SK-N-SH treated with all-trans-retinoic acid at 6 μM for 48 hours (cell line): ENCODE measurements at regions not wholly inside any gene's neighbourhood (a gene's known extent, or its start where the extent isn't known, plus 50 kb on each side); places are given as distances from the start of the nearest gene placed in this dataset.

Source experiments
- ATAC-seq: fragments of 200-7000 bp; cut with Tn5 transposase; 3 replicates; pipeline ENCODE4 v1.9.1; 2020; ENCODE audit warnings: mild to moderate bottlenecking, moderate library complexity
- ARNTL ChIP-seq: fragments of 450-650 bp; formaldehyde crosslinking; IDR thresholded peaks from 2 replicates; pipeline ENCODE4 v1.5.0; 2020; ENCODE audit warnings: low read depth, mild to moderate bottlenecking, moderate library complexity, borderline replicate concordance
- BACH2 ChIP-seq: fragments of 250-450 bp; sonication (Bioruptor Pico); IDR thresholded peaks from 2 replicates; pipeline ENCODE4 v1.9.0; 2021; ENCODE audit warnings: mild to moderate bottlenecking, borderline replicate concordance
- CSDC2 ChIP-seq: fragments of 250-450 bp; sonication (Bioruptor Pico); IDR thresholded peaks from 2 replicates; pipeline ENCODE4 v1.5.0; 2020; ENCODE audit warnings: mild to moderate bottlenecking, moderate library complexity
- CSRNP3 ChIP-seq: fragments of 250-450 bp; sonication (Bioruptor Pico); IDR thresholded peaks from 2 replicates; pipeline ENCODE4 v1.5.1; 2021; ENCODE audit warnings: mild to moderate bottlenecking, moderate library complexity
- ESRRG ChIP-seq: fragments of 250-450 bp; sonication (Bioruptor Pico); IDR thresholded peaks from 2 replicates; pipeline ENCODE4 v1.6.1; 2021; ENCODE audit warnings: mild to moderate bottlenecking
- GLIS3 ChIP-seq: fragments of 250-450 bp; sonication (Bioruptor Pico); IDR thresholded peaks from 2 replicates; pipeline ENCODE4 v1.5.0; 2020; ENCODE audit warnings: mild to moderate bottlenecking, moderate library complexity
- ISL1 ChIP-seq: fragments of 250-450 bp; sonication (Bioruptor Pico); IDR thresholded peaks from 2 replicates; pipeline ENCODE4 v2.1.2; 2022; ENCODE audit warnings: mild to moderate bottlenecking, moderate library complexity
- OSR1 ChIP-seq: fragments of 250-450 bp; sonication (Bioruptor Pico); IDR thresholded peaks from 2 replicates; pipeline ENCODE4 v1.8.0; 2022; ENCODE audit warnings: moderate library complexity, mild to moderate bottlenecking, inconsistent platforms
- PATZ1 ChIP-seq: fragments of 250-450 bp; sonication (Bioruptor Pico); IDR thresholded peaks from 2 replicates; pipeline ENCODE4 v1.8.0; 2020; ENCODE audit warnings: mild to moderate bottlenecking, moderate library complexity, borderline replicate concordance
- POU6F1 ChIP-seq: fragments of 250-450 bp; sonication (Bioruptor Pico); IDR thresholded peaks from 2 replicates; pipeline ENCODE4 v1.8.0; 2021; ENCODE audit warnings: low read depth, mild to moderate bottlenecking, moderate library complexity, borderline replicate concordance
- PPARA ChIP-seq: fragments of 250-450 bp; sonication (Bioruptor Pico); IDR thresholded peaks from 2 replicates; pipeline ENCODE4 v1.5.0; 2020; ENCODE audit warnings: mild to moderate bottlenecking, borderline replicate concordance
- RARB ChIP-seq: fragments of 250-450 bp; sonication (Bioruptor Pico); IDR thresholded peaks from 2 replicates; pipeline ENCODE4 v1.8.0; 2021; ENCODE audit warnings: mild to moderate bottlenecking, moderate library complexity
- SNAI2 ChIP-seq: fragments of 250-450 bp; sonication (Bioruptor Pico); IDR thresholded peaks from 2 replicates; pipeline ENCODE4 v1.5.0; 2020; ENCODE audit warnings: mild to moderate bottlenecking, moderate library complexity
- TCF4 ChIP-seq: fragments of 250-450 bp; sonication (Bioruptor Pico); IDR thresholded peaks from 2 replicates; pipeline ENCODE4 v1.8.0; 2021; ENCODE audit warnings: mild to moderate bottlenecking, moderate library complexity, borderline replicate concordance
- TOX ChIP-seq: fragments of 250-450 bp; sonication (Bioruptor Pico); IDR thresholded peaks from 2 replicates; pipeline ENCODE4 v1.8.0; 2021; ENCODE audit warnings: mild to moderate bottlenecking, moderate library complexity, borderline replicate concordance
- TSHZ2 ChIP-seq: fragments of 250-450 bp; sonication (Bioruptor Pico); IDR thresholded peaks from 2 replicates; pipeline ENCODE4 v1.5.0; 2020; ENCODE audit warnings: mild to moderate bottlenecking, moderate library complexity
- ZC3H10 ChIP-seq: fragments of 250-450 bp; sonication (Bioruptor Pico); IDR thresholded peaks from 2 replicates; pipeline ENCODE4 v1.5.1; 2021; ENCODE audit warnings: mild to moderate bottlenecking, moderate library complexity
- ZFP3 ChIP-seq: fragments of 250-450 bp; sonication (Bioruptor Pico); IDR thresholded peaks from 2 replicates; pipeline ENCODE4 v1.5.0; 2020; ENCODE audit warnings: mild to moderate bottlenecking, moderate library complexity
- ZFP30 ChIP-seq: fragments of 450-650 bp; formaldehyde crosslinking; IDR thresholded peaks from 2 replicates; pipeline ENCODE4 v1.5.0; 2022; ENCODE audit warnings: mild to moderate bottlenecking, moderate library complexity
- ZNF565 ChIP-seq: fragments of 450-650 bp; formaldehyde crosslinking; conservative IDR thresholded peaks from 2 replicates; pipeline ENCODE4 v1.5.0; 2020; ENCODE audit warnings: low read depth, mild to moderate bottlenecking, moderate library complexity
- ZNF70 ChIP-seq: fragments of 450-650 bp; formaldehyde crosslinking; IDR thresholded peaks from 2 replicates; pipeline ENCODE4 v1.5.0; 2020; ENCODE audit warnings: mild to moderate bottlenecking, moderate library complexity
- ZNF8 ChIP-seq: fragments of 450-650 bp; formaldehyde crosslinking; IDR thresholded peaks from 2 replicates; pipeline ENCODE4 v1.5.0; 2020; ENCODE audit warnings: mild to moderate bottlenecking, moderate library complexity

GRCh38 chr11:92099183-92099582 lies 125.4 kb upstream of the FAT3 start:
- ATAC-seq, result no peak
- TF ChIP-seq CSDC2 (CRISPR knock-in tag) (no peak), OSR1 (CRISPR knock-in tag) (no peak), SNAI2 (no peak), ISL1 (CRISPR knock-in tag) (peak; percentile 95), ZNF565 (CRISPR knock-in tag) (no peak), ZNF8 (no peak), ZNF70 (CRISPR knock-in tag) (no peak)

GRCh38 chr11:92098172-92098571 lies 126.4 kb upstream of the FAT3 start:
- ATAC-seq, result no peak
- no peak for TF ChIP-seq TSHZ2 (CRISPR knock-in tag)
- no peak for TF ChIP-seq CSDC2 (CRISPR knock-in tag)
- TF ChIP-seq, all 23 proteins: peak for 0

- TF ChIP-seq GLIS3 (CRISPR knock-in tag), result no peak
- TF ChIP-seq BACH2 (CRISPR knock-in tag), result no peak
- no peak for TF ChIP-seq CSRNP3
- no peak for TF ChIP-seq CSDC2 (CRISPR knock-in tag)
- no peak for TF ChIP-seq RARB
- no peak for TF ChIP-seq ZFP30
- TF ChIP-seq TOX, result no peak
- TF ChIP-seq ZNF70 (CRISPR knock-in tag), result no peak
- TF ChIP-seq TSHZ2 (CRISPR knock-in tag), result no peak
- no peak for TF ChIP-seq POU6F1 (CRISPR knock-in tag)
- TF ChIP-seq PPARA (CRISPR knock-in tag), result no peak
- ATAC-seq, result no peak
Measured at GRCh38 chr11:92087725-92088537, 136.7 kb upstream of the FAT3 start.

- ATAC-seq, result no peak
- no peak for TF ChIP-seq GLIS3 (CRISPR knock-in tag)
- TF ChIP-seq ZC3H10 (CRISPR knock-in tag), result no peak
- TF ChIP-seq ZNF8, result no peak
- no peak for TF ChIP-seq RARB
- TF ChIP-seq ZFP3 (CRISPR knock-in tag), result no peak
- no peak for TF ChIP-seq ZNF70 (CRISPR knock-in tag)
- no peak for TF ChIP-seq TCF4
- TF ChIP-seq ZNF565 (CRISPR knock-in tag), result no peak
- TF ChIP-seq PPARA (CRISPR knock-in tag), result no peak
- no peak for TF ChIP-seq ESRRG (CRISPR knock-in tag)
- no peak for TF ChIP-seq OSR1 (CRISPR knock-in tag)
- no peak for TF ChIP-seq CSRNP3
- TF ChIP-seq ZFP30, result no peak
- no peak for TF ChIP-seq ARNTL
- TF ChIP-seq PATZ1 (CRISPR knock-in tag), result no peak
Measured at GRCh38 chr11:92083123-92083522, 141.5 kb upstream of the FAT3 start.
